ENCODE measurements at regions not wholly inside any gene's neighbourhood (a gene's known extent, or its start where the extent isn't known, plus 50 kb on each side); places are given as distances from the start of the nearest gene placed in this dataset.

DNA sequence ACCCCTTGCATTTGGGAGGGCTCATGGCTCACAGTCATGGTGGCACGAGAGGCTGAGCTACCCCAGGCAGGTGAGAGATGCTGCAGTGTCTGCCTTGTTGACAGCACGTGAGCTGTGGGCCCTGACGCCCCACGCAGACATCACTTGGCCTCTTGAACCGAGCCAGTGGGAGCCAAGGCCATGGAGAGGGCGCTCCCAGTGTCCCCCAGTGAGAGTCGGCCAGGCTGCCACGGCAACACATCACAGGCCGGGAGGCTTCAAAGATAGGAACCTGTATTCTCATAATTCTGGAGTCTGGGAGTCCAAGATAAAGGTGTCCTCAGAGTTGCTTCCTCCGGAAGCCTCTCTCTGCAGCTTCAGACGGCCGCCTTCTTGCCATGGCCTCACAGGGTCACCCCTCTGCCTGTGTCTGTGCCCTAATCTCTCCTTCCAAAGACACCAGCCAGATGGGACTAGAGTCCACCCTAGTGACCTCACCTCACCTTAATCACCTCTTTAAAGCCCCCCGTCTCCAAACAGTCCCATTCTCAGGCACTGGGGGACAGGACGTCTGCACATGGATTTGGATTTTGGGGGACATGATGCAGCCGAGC lies 119.6 kb downstream of the KLF6 start:
- H3K9ac ChIP-seq (ENCODE audit: low read depth, low read length): no peak overlapping the region
- no peak overlapping the region for H4K8ac ChIP-seq (ENCODE audit: low read depth in 2 of 2, low read length in 2 of 2)
- BruUV-seq (replicated peaks): no TSS peak
- ChIA-PET POLR2A (ENCODE audit: unreplicated experiment) (no interaction called here), CTCF (no interaction called here)
- no peak overlapping the region for H4K5ac ChIP-seq (ENCODE audit: low read depth, low read length)
- H3K4ac ChIP-seq (ENCODE audit: low read depth, low read length): no peak overlapping the region
- H2AK9ac ChIP-seq (replicated peaks; ENCODE audit: low read depth, low read length, poor library complexity): no peak overlapping the region
- H4K20me1 ChIP-seq (ENCODE audit: insufficient read depth, low read length): no peaks in the 10 kb centered on the region
- H3K9me1 ChIP-seq (ENCODE audit: insufficient read depth, low read length): no peaks in the 10 kb centered on the region; the same call in 1 of the 2 replicates
- H3K79me1 ChIP-seq (ENCODE audit: low read depth in 1 of 2, low read length in 2 of 2): no peaks in the 10 kb centered on the region
- peaks cover 2% of the 10 kb centered on the region; the same call in 1 of the 2 replicates for H3K4me1 ChIP-seq (ENCODE audit: control insufficient read depth, insufficient read depth, low read length)
- no peak overlapping the region for H3K4me2 ChIP-seq (ENCODE audit: low read depth, low read length)
- ATAC-seq (ENCODE audit: low read depth) (no peak), DNase-seq (no peak)
- H3K23ac ChIP-seq (ENCODE audit: low read depth, low read length): no peak overlapping the region
- intact Hi-C loops (cut with micrococcal nuclease): no loop called here
- dilution Hi-C loops (cut with HindIII; ENCODE audit: low sequenced_read_pairs, unreplicated experiment): no loop called here
- no peaks in the 10 kb centered on the region for H3K36me3 ChIP-seq (ENCODE audit: control insufficient read depth, insufficient read depth, low read length)
- H3K27ac ChIP-seq (ENCODE audit: insufficient read depth, low read length): no peak overlapping the region
- H3K27me3 ChIP-seq (ENCODE audit: control insufficient read depth, insufficient read depth, low read length): no peaks in the 10 kb centered on the region
- no peak overlapping the region for H3K4me3 ChIP-seq (ENCODE audit: insufficient read depth, low read depth, low read length)
- peak overlapping the region; percentile 39; the same call in 1 of the 2 replicates for H2AK5ac ChIP-seq (ENCODE audit: low read depth, low read length)
- no peak overlapping the region for H2BK5ac ChIP-seq (ENCODE audit: low read depth, low read length, poor library complexity, severe bottlenecking)
- no peak overlapping the region for H2BK15ac ChIP-seq (ENCODE audit: low read depth, low read length)
- no peak overlapping the region for H3K18ac ChIP-seq (ENCODE audit: low read depth, low read length)
- whole genome bisulfite sequencing, 2 experiments (ENCODE audit: extremely low coverage in 2 of 2, insufficient read length in 1 of 2): 73% methylated on average over 4 of the region's 15 CpGs; no CpG with 5 or more reads in 1 of the 2 experiments
- H3K14ac ChIP-seq (replicated peaks; ENCODE audit: low read depth, low read length): no peak overlapping the region
- H2BK20ac ChIP-seq (ENCODE audit: low read depth, low read length): no peak overlapping the region
- H2AFZ ChIP-seq (replicated peaks; ENCODE audit: low read length, poor library complexity): no peak overlapping the region
- H2BK120ac ChIP-seq (ENCODE audit: low read depth, low read length): no peak overlapping the region
- H3K56ac ChIP-seq (ENCODE audit: extremely low read depth, insufficient read depth, low read length): no peak overlapping the region
- TF ChIP-seq POLR2A (IDR thresholded peaks at IDR 0.05; ENCODE audit: low read depth, low read length): no peak
- H3K9me3 ChIP-seq (ENCODE audit: control insufficient read depth, insufficient read depth, low read length): no peaks in the 10 kb centered on the region
- in situ Hi-C loops (cut with MboI; ENCODE audit: low sequenced_read_pairs): no loop called here
- no peak overlapping the region for H4K91ac ChIP-seq (ENCODE audit: insufficient read depth, low read depth, low read length)
